PC-9 (cell line): ENCODE measurements at regions not wholly inside any gene's neighbourhood (a gene's known extent, or its start where the extent isn't known, plus 50 kb on each side); places are given as distances from the start of the nearest gene placed in this dataset.

Experiments used
- EZH2 ChIP-seq: fragments of 200-600 bp; sonication (generic); IDR thresholded peaks from 2 replicates; pipeline ENCODE4 v1.8.0; 2017; ENCODE audit warnings: antibody characterized with exemption, low read depth
- TF ChIP-seq, protein P1 (sequence below): fragments of 200-600 bp; sonication (generic); conservative IDR thresholded peaks from 2 replicates; pipeline ENCODE4 v1.6.1; 2017; ENCODE audit warnings: mixed run types, antibody characterized with exemption, mild to moderate bottlenecking, moderate library complexity

GRCh38 chr20:4457566-4458543, 208.8 kb upstream of the ADRA1D start:
- TF ChIP-seq, protein P1, sequence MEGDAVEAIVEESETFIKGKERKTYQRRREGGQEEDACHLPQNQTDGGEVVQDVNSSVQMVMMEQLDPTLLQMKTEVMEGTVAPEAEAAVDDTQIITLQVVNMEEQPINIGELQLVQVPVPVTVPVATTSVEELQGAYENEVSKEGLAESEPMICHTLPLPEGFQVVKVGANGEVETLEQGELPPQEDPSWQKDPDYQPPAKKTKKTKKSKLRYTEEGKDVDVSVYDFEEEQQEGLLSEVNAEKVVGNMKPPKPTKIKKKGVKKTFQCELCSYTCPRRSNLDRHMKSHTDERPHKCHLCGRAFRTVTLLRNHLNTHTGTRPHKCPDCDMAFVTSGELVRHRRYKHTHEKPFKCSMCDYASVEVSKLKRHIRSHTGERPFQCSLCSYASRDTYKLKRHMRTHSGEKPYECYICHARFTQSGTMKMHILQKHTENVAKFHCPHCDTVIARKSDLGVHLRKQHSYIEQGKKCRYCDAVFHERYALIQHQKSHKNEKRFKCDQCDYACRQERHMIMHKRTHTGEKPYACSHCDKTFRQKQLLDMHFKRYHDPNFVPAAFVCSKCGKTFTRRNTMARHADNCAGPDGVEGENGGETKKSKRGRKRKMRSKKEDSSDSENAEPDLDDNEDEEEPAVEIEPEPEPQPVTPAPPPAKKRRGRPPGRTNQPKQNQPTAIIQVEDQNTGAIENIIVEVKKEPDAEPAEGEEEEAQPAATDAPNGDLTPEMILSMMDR = no peak
- TF ChIP-seq EZH2 = no peak
